GM06990 (cell line): ENCODE measurements at regions not wholly inside any gene's neighbourhood (a gene's known extent, or its start where the extent isn't known, plus 50 kb on each side); places are given as distances from the start of the nearest gene placed in this dataset.

Source experiments
- DNase-seq: peaks from one replicate; pipeline ENCODE4 v3.0.0-alpha.2; 2011; ENCODE audit not compliant: insufficient read length; ENCODE audit errors: extremely low read depth
- H3K27me3 ChIP-seq: replicated peaks from 2 replicates; pipeline ENCODE4 v1.6.0; 2011; ENCODE audit warnings: low read length; ENCODE audit not compliant: control insufficient read depth, insufficient read depth
- H3K36me3 ChIP-seq: 2 replicates; pipeline ENCODE4 v1.5.1; 2011; ENCODE audit warnings: low read length; ENCODE audit not compliant: control insufficient read depth, insufficient read depth
- H3K4me3 ChIP-seq: replicated peaks from 2 replicates; pipeline ENCODE4 v1.5.1; 2011; ENCODE audit warnings: low read depth, mild to moderate bottlenecking, control low read depth, low read length
- TF ChIP-seq, protein P1 (sequence below): IDR thresholded peaks from 2 replicates; pipeline ENCODE4 v1.5.1; 2011; ENCODE audit warnings: low read length, control low read depth, mild to moderate bottlenecking, inconsistent platforms; ENCODE audit not compliant: insufficient read depth, poor library complexity, severe bottlenecking

DNA sequence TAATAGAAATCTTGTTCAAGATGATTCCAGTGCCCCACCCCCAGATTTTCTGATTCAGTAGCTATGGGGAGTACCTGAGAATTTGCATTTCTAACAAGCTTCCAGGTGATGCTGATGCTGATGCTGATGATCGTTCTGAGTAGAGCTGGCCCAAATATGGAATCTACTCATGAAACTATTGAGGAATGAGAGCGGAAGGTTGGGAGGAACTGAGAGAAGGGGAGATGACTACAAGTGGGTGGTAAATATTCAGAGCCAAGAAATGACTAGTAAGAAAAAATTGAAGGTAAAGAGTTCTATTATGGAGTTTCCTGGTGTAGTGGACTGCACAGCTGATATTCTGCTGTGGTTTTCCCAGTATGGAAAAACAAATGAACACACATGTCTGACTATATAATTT is 235.4 kb upstream of the FN1 start:
- TF ChIP-seq, protein P1, sequence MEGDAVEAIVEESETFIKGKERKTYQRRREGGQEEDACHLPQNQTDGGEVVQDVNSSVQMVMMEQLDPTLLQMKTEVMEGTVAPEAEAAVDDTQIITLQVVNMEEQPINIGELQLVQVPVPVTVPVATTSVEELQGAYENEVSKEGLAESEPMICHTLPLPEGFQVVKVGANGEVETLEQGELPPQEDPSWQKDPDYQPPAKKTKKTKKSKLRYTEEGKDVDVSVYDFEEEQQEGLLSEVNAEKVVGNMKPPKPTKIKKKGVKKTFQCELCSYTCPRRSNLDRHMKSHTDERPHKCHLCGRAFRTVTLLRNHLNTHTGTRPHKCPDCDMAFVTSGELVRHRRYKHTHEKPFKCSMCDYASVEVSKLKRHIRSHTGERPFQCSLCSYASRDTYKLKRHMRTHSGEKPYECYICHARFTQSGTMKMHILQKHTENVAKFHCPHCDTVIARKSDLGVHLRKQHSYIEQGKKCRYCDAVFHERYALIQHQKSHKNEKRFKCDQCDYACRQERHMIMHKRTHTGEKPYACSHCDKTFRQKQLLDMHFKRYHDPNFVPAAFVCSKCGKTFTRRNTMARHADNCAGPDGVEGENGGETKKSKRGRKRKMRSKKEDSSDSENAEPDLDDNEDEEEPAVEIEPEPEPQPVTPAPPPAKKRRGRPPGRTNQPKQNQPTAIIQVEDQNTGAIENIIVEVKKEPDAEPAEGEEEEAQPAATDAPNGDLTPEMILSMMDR: no peak
- no peaks in the 10 kb centered on the region for H3K36me3 ChIP-seq
- no peaks in the 10 kb centered on the region for H3K27me3 ChIP-seq
- no peak overlapping the region for H3K4me3 ChIP-seq
- no peak for DNase-seq

DNA sequence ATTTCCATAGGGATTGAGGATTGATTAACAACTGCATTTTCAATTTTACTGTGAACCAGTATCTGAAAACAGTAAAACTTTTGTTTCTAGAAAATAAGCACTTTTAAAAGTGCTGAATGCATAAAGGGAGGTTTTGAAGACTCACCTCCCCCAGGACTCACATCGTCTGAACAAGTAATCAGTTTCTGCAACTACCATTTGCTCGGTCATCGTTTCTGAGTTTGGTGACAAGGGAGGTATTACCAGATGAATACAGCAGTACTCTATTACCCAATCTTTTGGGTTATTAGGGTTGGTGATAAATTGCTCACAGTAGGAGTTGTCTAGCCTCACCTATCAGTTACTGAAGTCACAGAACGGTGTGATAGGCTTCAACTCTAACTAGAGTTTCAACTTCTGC is 234.5 kb upstream of the FN1 start:
- DNase-seq: no peak
- Histone ChIP-seq H3K27me3 (no peaks in the 10 kb centered on the region), H3K36me3 (no peaks in the 10 kb centered on the region), H3K4me3 (no peak overlapping the region)
- TF ChIP-seq, protein P1: no peak

DNA sequence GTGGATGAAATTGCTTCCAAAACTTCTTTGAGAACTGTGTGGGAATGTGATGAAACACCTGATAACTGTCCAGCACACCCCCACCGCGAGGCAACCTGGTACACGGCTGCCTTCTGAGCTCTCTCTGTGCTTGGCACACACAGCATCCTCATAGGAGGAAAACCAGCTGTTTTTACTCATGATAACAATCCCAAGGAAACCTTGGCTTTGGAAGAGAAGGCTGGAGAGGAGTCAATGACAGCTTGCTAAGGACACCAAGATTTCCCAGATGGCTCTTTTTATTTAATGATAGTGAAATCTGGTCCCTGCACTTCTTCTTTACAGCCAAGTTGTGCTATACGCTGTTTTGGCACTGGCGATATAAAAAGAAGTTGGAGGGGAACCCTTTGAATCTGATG is 232.5 kb upstream of the FN1 start:
- no peaks in the 10 kb centered on the region for H3K27me3 ChIP-seq
- no peaks in the 10 kb centered on the region for H3K36me3 ChIP-seq
- no peak for DNase-seq
- H3K4me3 ChIP-seq: no peak overlapping the region
- TF ChIP-seq, protein P1: no peak

DNA sequence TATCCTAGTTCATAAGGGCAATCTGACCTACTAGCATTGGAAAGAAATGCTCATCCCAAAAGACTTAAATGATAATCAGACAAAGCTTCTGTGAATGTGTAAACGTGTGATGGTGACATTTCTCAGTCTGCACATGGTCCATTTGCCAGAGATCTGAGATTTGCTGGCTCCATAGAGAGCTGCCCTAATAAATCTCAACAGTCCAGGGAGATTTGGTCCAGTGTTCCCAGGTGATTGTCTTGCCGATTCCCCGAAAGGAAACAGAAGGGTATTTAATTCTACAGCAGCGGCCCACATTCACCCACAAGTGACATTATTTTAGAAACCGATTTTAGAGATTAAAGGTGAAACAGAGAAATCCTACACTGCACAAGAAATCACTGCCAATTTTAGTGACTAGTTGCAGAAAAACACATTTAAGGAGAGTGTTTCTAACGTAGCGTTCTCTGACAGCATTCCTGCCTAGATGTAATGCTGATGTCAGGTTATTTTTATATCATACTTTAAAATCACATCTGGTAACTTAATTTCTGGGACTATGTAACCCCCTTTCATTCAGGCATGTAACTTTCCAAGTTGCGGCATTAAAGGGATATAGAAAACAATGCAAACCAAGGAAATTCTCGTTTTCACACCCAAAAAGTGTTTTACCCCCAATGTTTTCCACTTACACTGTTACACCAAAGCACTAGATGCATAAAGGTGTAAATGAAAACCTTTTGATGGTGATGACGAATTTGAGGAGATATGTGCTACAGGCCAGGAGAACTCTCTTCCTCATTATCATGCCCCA is 231.9 kb upstream of the FN1 start:
- Histone ChIP-seq H3K27me3 (no peaks in the 10 kb centered on the region), H3K36me3 (no peaks in the 10 kb centered on the region), H3K4me3 (no peak overlapping the region)
- TF ChIP-seq, protein P1: no peak
- no peak for DNase-seq

DNA sequence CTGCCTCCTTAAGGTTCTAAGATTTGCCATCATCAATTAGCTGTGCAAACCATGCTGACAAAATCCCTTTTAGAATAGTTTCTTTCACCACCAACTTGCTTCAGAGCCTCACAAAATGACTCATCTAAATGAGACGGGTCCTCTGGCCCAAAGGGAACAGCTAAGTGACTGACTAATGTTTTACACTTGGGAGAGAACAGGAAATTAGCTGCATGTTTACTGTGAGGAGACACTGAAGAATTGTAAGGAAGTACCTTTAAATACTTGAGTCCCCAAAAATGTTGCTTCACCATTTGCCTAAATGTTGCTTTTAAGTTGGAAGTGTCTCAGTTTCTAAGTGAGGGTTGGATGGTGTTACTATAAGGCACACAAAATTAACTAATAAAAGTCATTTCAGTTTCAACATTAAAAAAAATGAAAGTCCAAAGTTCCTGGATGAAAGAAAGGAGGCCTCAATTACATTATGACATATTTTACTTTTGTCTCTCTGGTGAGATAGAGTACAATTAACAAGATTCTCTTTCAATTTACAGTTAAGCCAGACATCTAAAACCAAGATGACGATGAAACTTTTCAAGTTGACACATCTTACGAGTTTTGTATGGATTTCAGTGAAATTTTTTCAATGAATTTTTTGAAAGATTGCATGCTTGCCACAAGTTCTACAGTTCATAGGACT is 229.1 kb upstream of the FN1 start:
- Histone ChIP-seq H3K4me3 (no peak overlapping the region), H3K27me3 (no peaks in the 10 kb centered on the region), H3K36me3 (no peaks in the 10 kb centered on the region)
- peak; percentile 47 for DNase-seq
- TF ChIP-seq, protein P1: no peak

DNA sequence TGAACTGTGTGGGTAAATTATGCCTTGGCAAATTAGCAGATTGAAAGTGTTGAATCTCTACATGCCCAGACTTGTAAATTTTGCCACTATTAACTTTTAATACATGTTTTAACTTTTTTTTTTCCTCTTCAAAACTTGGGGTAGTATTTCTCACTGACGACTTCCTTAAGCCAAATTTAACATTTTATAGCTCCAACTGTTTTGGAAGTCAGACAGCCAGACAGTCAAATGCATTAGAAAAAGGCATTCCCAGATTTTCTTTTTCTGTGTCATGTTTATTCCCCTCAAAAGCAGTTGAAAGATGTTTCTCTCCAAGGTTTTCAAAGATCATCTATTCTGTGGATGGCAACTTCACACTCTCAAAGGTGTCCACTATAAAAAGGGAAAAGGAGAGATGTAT is 226.8 kb upstream of the FN1 start:
- TF ChIP-seq, protein P1: no peak
- no peaks in the 10 kb centered on the region for H3K27me3 ChIP-seq
- no peak overlapping the region for H3K4me3 ChIP-seq
- H3K36me3 ChIP-seq: no peaks in the 10 kb centered on the region
- DNase-seq: no peak
